ENCODE measurements at regions not wholly inside any gene's neighbourhood (a gene's known extent, or its start where the extent isn't known, plus 50 kb on each side); places are given as distances from the start of the nearest gene placed in this dataset.

DNA sequence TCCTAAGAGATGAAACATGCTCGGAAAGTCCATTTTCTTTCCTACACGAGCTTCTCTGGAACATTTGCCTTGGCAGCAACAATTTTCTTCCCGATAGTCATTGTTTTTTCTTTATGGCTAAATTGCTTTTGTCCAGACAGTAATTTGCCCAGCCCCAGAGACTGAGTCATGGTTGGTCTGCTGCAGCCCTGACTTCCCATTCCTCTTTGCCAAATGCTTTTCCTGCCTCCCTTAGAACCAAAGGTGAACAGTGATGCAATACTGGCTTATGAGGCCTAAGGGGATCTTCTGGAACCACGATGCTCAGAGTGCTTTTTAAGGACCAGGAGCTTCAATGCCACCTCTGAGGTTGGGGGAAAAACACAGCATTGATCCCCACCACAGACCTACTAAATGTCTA is 1599.6 kb upstream of the TMEM132C start:
- no peak for DNase-seq

GRCh38 chr12:126668538-126668937 is 1598.4 kb upstream of the TMEM132C start:
- DNase-seq = no peak

DNA sequence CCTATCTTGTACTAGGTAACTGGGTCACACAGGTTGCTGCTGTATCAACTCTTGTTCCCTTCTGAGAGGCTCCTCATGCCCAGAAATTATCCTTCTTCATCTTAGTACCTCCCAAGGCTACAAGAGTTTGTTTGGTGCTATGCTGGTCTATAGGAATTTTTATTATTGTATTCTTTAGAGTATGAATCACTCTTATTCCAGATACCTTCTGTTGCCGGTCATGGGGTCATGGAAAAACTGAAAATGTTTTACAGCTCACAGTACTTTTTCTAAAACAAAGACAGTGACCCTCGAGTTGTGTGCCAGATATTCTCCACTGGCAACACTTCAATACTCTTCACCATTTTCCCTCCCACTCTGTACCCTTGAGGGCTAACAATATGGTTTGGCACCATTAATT is 1598.0 kb upstream of the TMEM132C start:
- no peak for DNase-seq

- no peak for DNase-seq
Measured at GRCh38 chr12:126676434-126676833, 1590.5 kb upstream of the TMEM132C start.

DNA sequence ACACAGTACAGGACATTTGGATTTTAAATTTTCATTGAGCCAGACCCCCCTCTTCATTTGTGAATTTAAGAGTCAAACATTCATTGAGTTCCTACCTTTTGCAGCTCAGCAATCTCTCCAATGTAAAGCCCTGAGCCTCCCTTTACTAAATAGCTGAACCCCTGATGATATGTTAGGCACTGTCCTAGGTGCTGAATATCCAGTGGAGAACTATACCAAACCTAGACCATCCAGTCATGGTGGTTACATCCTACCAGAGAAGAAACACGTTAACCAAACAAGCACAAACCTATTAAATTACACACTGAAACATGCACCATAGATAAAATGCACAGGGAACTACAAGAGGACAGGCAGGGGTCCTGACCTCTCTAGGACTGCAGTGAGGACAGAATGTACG is 1585.3 kb upstream of the TMEM132C start:
- no peak for DNase-seq

DNA sequence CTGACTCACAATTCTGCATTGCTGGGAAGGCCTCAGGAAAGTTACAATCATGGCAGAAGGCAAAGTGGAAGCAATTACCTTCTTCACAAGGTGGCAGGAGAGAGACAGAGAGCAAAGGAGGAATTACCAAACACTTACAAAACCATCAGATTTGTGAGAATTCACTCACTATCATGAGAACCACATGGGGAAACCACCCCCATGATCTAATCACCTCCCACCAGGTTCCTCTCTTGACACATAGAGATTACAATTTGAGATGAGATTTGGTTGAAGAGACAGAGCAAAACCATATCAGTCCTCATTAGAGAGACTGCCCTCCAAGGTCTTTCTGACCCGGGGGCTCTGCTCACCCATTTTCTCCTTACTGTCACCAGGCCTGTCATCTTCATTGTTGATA is 1582.3 kb upstream of the TMEM132C start:
- no peak for DNase-seq

- DNase-seq = no peak
Measured at GRCh38 chr12:126685636-126686035, 1581.3 kb upstream of the TMEM132C start.

DNA sequence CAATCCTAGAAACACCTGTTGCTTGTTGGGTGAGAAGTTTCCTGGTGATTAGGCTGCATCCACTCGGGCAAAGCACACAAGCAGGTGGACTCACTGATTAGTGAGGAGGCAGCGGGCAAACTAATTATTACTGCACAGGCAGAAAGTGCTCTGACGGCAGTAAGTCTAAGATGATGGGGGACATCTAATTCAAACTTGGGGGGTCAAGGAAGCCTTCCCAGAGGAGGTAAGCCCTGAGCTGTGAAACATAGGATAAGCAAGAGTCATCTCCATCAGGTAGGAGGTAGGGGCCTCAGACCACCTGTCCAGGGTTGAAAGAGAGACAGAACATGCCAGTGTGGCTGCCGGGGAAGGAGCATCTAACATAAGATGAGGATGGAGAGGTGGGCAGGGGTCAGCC is 1578.4 kb upstream of the TMEM132C start:
- DNase-seq = no peak

DNA sequence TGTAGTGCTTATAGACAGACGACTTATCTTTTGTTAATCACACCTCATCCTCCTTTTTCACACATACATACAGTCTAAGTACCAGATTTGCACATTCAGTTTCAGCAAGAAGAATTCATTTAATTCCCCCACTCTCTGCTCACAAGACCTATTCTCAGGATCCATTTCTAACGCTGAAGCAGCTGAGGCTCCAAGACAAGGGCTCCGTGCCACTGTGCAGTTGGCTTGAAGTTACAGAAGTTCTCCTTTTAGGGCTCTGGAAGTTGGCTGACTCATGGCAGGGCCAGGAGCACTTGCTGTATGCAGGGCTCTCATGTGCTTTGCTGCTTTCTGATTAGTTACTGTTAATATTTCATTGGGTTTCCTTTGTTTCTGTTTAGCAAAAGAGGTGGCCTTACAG is 1566.9 kb upstream of the TMEM132C start:
- DNase-seq = no peak

GRCh38 chr12:126704609-126705008 is 1562.4 kb upstream of the TMEM132C start:
- DNase-seq = no peak

DNA sequence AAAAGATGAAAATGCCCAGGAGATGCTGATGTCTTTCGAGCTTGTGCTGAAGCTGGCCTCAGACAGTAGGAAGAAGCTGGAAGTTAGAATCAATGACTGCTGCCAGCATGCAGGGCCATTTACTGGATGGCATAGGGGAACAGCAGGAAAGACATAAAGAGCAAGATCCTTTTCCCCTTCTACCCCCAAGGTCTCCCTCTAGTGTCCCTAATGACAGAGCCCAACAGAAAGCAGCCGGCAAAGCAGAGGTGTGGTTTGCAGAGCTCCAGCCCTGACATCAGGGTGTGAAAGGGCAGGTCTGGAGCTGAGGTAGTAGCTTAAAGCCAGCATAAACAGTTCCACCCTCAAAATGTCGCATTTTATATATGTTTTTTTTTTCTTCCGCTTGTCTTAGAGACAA is 1560.7 kb upstream of the TMEM132C start:
- no peak for DNase-seq

DNA sequence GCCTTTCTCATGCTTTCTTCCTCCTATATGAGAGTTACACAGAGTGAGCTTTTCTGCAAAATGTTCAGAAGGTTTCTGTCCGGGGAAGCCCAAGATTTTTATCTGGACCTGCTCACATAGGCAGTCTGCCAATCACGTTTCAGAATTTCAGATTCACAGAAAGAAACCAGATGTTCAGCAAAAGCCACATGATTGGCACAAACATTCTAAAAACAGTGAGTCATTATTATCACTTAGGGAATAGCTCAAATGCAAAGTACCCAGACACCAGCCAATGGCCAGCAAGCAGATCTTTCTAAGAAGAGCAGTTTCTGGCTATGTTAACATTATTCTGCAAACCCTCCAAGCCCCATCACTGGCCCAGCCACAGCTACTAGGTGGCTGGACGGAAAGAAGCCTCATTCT is 1558.5 kb upstream of the TMEM132C start:
- DNase-seq = peak; percentile 15

DNA sequence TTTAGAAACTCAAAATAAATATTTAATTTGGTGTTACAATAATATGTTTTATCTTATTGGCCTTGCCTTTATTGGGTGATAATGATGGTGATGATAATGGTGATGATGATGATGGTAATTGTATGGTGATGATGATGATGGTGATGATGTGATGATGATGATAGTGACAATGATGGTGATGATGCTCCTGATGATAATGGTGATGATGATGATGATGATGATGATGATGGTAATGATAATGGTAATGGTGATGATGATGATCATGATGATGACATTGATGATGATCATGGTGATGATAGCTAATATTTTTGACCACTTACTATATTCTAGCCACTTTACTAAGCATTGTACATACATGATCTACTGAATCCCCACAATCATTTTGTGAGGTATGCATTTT is 1548.6 kb upstream of the TMEM132C start:
- DNase-seq = no peak

- DNase-seq = no peak
Measured at GRCh38 chr12:126719912-126720705, 1546.9 kb upstream of the TMEM132C start.

- DNase-seq = no peak
Measured at GRCh38 chr12:126726481-126727217, 1540.3 kb upstream of the TMEM132C start.

DNA sequence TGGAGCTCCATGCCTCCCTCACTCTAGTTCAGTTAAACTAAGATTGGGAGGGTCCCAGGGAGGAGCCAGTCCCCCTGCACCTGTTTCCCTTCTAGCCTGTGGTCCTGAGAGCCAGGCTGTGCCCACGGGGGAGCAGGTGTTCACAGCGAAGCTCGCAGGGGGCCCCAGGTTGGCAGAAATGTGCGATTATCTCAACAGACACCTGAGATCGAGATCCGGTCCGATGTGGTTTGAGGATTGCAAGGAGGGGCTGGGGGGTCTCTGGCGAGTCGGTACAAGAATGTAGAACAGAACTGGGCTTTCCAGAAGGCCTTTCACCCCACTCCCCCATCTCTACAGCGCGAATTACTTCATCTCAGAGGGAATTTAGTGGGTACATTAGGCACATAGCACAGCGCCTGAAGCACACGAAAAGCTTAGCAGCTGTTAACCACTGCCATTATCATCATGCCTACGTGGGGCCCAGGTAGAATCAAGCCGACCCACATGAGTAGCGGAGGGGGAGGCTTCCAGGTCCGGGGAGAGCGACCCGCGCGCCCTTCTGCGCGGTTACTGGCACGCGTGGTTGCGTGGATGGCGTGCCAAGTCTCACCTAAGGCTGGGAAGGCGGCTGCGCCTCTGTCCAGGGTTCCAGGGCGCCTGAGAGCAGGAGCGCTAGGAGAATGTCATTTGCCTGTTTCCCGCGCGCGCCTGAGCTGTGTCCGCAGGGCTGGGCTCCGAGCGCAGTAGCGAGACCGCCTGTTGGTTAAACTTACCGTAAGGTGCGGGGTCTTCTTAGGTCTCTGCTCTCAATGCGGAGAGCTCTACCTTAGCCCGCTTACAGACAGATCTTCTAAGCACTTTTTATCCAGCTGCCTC is 1539.5 kb upstream of the TMEM132C start:
- DNase-seq = no peak

GRCh38 chr12:126734296-126734695 is 1532.7 kb upstream of the TMEM132C start:
- DNase-seq = no peak

DNA sequence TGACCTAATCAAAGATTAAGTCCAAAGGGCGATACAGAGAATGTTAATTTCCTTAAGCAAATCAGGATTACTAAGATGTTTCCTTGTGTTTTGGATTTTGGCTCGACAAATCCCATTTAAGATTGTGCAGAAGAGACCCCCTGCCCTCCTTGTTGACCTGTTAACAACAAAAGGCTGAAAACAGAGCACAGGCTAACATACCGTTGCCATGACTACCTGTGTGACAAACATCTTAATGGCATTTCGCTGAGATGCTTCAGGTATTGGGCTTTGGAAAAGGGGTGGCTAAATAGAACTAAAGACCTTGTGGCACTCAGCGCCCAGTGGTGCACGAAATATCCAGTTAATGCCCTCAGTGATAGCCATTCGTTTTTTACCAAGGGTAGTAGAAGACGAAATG is 1532.3 kb upstream of the TMEM132C start:
- DNase-seq = no peak

DNA sequence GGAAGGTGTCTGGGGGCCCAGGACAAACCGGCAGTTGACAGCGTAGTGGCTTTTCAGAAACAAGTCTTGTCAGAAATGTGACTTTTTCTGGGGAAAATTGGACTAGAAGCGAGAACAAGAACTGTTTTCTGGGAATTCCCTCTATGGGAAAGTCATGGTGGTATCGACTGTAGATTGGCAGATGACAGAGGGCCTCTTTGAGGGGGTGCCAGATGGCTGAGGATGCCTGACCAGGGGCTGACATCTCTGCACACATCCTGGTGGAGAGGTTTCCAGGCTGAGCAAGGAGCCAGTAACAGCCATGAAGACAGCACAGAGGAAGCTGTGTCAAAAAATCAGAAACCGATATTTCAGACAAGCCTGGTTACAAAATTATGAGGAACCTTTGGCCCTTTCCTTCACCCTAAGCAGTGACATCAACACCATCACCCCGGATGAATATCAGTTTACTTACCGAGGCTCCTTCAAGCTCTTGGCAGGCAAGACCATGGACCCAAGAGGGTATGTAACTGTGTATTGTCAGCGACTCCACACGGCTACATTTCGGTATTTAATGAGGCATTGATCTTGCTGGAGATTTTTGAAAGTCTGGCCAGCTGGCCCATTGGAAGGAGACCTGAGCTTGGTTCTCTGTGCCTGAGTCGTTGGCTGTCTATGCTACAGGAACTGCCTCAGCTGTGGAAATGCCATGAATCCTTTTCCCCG is 1525.3 kb upstream of the TMEM132C start:
- no peak for DNase-seq

GRCh38 chr12:126742241-126742641 is 1524.7 kb upstream of the TMEM132C start:
- no peak for DNase-seq

- peak; percentile 51 for DNase-seq
Measured at GRCh38 chr12:126747530-126748149, 1519.3 kb upstream of the TMEM132C start.

DNA sequence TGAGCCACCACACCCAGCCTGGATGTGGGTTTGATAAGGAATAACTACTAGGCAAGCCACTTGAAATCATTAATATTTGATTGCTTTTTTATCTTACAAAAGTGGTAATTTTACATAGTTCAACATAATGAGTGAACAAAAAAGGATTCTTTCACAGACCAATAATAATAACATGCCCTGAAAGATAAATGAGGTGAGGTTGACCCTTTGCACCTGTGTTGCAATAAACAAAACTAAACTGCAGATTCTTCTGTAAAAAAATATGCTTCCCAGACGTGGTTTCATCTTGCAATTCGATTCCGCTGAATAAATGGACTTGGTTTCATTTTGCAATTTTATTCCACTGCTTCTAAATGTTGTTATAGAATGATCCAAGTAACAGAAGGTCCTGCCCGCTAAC is 1514.9 kb upstream of the TMEM132C start:
- no peak for DNase-seq

All from CD4-positive, alpha-beta T cell treated with Interleukin-17A for 1 hour (primary cell).